Spleen (tissue), 7 donors: ENCODE measurements at regions not wholly inside any gene's neighbourhood (a gene's known extent, or its start where the extent isn't known, plus 50 kb on each side); places are given as distances from the start of the nearest gene placed in this dataset.

ENCODE experiments used
- CTCF ChIP-seq, 11 experiments: fragments of 200-600 bp in 7 of 11; fragments of 450-650 bp in 4 of 11; sonication (generic) in 4 of 11; IDR thresholded peaks in 8 of 11; conservative IDR thresholded peaks in 3 of 11; 1 replicate in 7 of 11; 2 replicates in 4 of 11; pipeline versions ENCODE4 v1.4.0 to v1.8.0; 2016 to 2021; ENCODE audit warnings: antibody characterized with exemption in 11 of 11, inconsistent platforms in 4 of 11, mild to moderate bottlenecking in 1 of 11
- POLR2A ChIP-seq, 3 donors: fragments of 450-650 bp; IDR thresholded peaks; one replicate each; pipeline ENCODE4 v1.5.1; 2017; ENCODE audit warnings: antibody characterized with exemption in 3 of 3, mild to moderate bottlenecking in 1 of 3
- donor health status: DM: no; HTN: no; CAD: no; lungs with moderate emphysema.
- donor health status: DM: no; HTN: no; CAD: no.
- donor health status: DM: no; HTN: no; CAD: no.

GRCh38 chr1:215376544-215377264, 190.4 kb upstream of the KCTD3 start:
- TF ChIP-seq CTCF (IDR thresholded peaks at IDR 0.05 in 8 of 11, conservative IDR thresholded peaks at IDR 0.05 in 3 of 11): no peak
- TF ChIP-seq POLR2A (IDR thresholded peaks at IDR 0.05): no peak
